IMR-90 (cell line): ENCODE measurements at regions not wholly inside any gene's neighbourhood (a gene's known extent, or its start where the extent isn't known, plus 50 kb on each side); places are given as distances from the start of the nearest gene placed in this dataset.

Experiments
- ATAC-seq: fragments of 200-7000 bp; cut with Tn5 transposase; 2 replicates; pipeline ENCODE4 v1.9.1; 2020; ENCODE audit warnings: low read depth, mild to moderate bottlenecking, moderate library complexity
- BruUV-seq: library from RNA; stranded (reverse); fragments of 400-500 nt; replicated peaks from 2 replicates; lab custom pipeline; 2021; lab: Mats Ljungman, UMichigan
- CTCF ChIA-PET: fragments of 300-600 bp; formaldehyde crosslinking; extraction: SDS; loops from one replicate; lab custom pipeline; 2021; ENCODE audit warnings: antibody characterized with exemption; lab: Yijun Ruan, JAX
- POLR2A ChIA-PET: fragments of 300-600 bp; sonication (Branson Sonifier 250); formaldehyde crosslinking; loops from one replicate; lab custom pipeline; 2022; ENCODE audit warnings: antibody characterized with exemption; ENCODE audit not compliant: unreplicated experiment; lab: Charles Lee
- DNase-seq: peaks from one replicate; pipeline ENCODE4 v3.0.0; 2013
- H2AFZ ChIP-seq: replicated peaks from 2 replicates; pipeline ENCODE3; 2013; ENCODE audit warnings: low read length, mild to moderate bottlenecking; ENCODE audit not compliant: poor library complexity
- H2AK5ac ChIP-seq: 2 replicates; pipeline ENCODE4 v1.6.1; 2013; ENCODE audit warnings: low read depth, low read length, inconsistent platforms
- H2AK9ac ChIP-seq: replicated peaks from 2 replicates; pipeline ENCODE3; 2013; ENCODE audit warnings: mild to moderate bottlenecking, low read depth, low read length, moderate library complexity; ENCODE audit not compliant: poor library complexity
- H2BK120ac ChIP-seq: 2 replicates; pipeline ENCODE4 v1.6.1; 2013; ENCODE audit warnings: low read depth, low read length, inconsistent platforms
- H2BK15ac ChIP-seq: 3 replicates; pipeline ENCODE4 v1.6.1; 2013; ENCODE audit warnings: low read depth, low read length, inconsistent platforms
- H2BK20ac ChIP-seq: 2 replicates; pipeline ENCODE4 v1.6.1; 2013; ENCODE audit warnings: low read depth, mild to moderate bottlenecking, inconsistent platforms, low read length, moderate library complexity
- H2BK5ac ChIP-seq: 2 replicates; pipeline ENCODE4 v1.6.1; 2013; ENCODE audit warnings: mild to moderate bottlenecking, low read depth, low read length, inconsistent platforms; ENCODE audit not compliant: poor library complexity, severe bottlenecking
- H3K14ac ChIP-seq: replicated peaks from 2 replicates; pipeline ENCODE4 v1.6.1; 2013; ENCODE audit warnings: low read depth, low read length, inconsistent platforms
- H3K18ac ChIP-seq: 2 replicates; pipeline ENCODE4 v1.6.1; 2013; ENCODE audit warnings: low read depth, low read length, control low read depth
- H3K23ac ChIP-seq: 2 replicates; pipeline ENCODE4 v1.6.1; 2013; ENCODE audit warnings: low read depth, low read length, inconsistent platforms
- H3K27ac ChIP-seq: 2 replicates; pipeline ENCODE4 v1.5.1; 2013; ENCODE audit warnings: mild to moderate bottlenecking, control low read depth, low read length; ENCODE audit not compliant: insufficient read depth
- H3K27me3 ChIP-seq: 2 replicates; pipeline ENCODE4 v1.6.1; 2013; ENCODE audit warnings: low read length; ENCODE audit not compliant: control insufficient read depth, insufficient read depth
- H3K36me3 ChIP-seq: 2 replicates; pipeline ENCODE4 v1.6.1; 2013; ENCODE audit warnings: low read length, mixed read lengths; ENCODE audit not compliant: control insufficient read depth, insufficient read depth
- H3K4ac ChIP-seq: 2 replicates; pipeline ENCODE4 v1.6.1; 2013; ENCODE audit warnings: low read depth, low read length, inconsistent platforms
- H3K4me1 ChIP-seq: 2 replicates; pipeline ENCODE4 v1.6.1; 2013; ENCODE audit warnings: low read length, mixed read lengths; ENCODE audit not compliant: control insufficient read depth, insufficient read depth
- H3K4me2 ChIP-seq: 2 replicates; pipeline ENCODE4 v1.6.1; 2013; ENCODE audit warnings: low read depth, mild to moderate bottlenecking, control low read depth, low read length, moderate library complexity
- H3K4me3 ChIP-seq: 2 replicates; pipeline ENCODE4 v1.5.1; 2013; ENCODE audit warnings: low read depth, mild to moderate bottlenecking, control low read depth, low read length, moderate library complexity; ENCODE audit not compliant: insufficient read depth
- H3K56ac ChIP-seq: 2 replicates; pipeline ENCODE4 v1.6.1; 2013; ENCODE audit warnings: low read length, inconsistent platforms; ENCODE audit not compliant: insufficient read depth; ENCODE audit errors: extremely low read depth
- H3K79me1 ChIP-seq, 2 experiments: 2 replicates each; pipeline ENCODE4 v1.6.1; 2013; ENCODE audit warnings: low read length in 2 of 2, inconsistent platforms in 1 of 2, low read depth in 1 of 2
- H3K9ac ChIP-seq: 2 replicates; pipeline ENCODE4 v1.6.1; 2013; ENCODE audit warnings: low read depth, low read length, control low read depth
- H3K9me1 ChIP-seq: 2 replicates; pipeline ENCODE4 v1.6.1; 2013; ENCODE audit warnings: low read length, inconsistent platforms; ENCODE audit not compliant: insufficient read depth
- H3K9me3 ChIP-seq: 2 replicates; pipeline ENCODE4 v1.6.1; 2013; ENCODE audit warnings: low read length; ENCODE audit not compliant: control insufficient read depth, insufficient read depth
- H4K20me1 ChIP-seq: 2 replicates; pipeline ENCODE4 v1.6.1; 2013; ENCODE audit warnings: low read length, inconsistent platforms; ENCODE audit not compliant: insufficient read depth
- H4K5ac ChIP-seq: 2 replicates; pipeline ENCODE4 v1.6.1; 2013; ENCODE audit warnings: mild to moderate bottlenecking, low read depth, low read length, control low read depth
- H4K8ac ChIP-seq, 2 experiments: 2 replicates each; pipeline ENCODE4 v1.6.1; 2013; ENCODE audit warnings: low read depth in 2 of 2, low read length in 2 of 2, control low read depth in 1 of 2, inconsistent platforms in 1 of 2
- H4K91ac ChIP-seq: 2 replicates; pipeline ENCODE4 v1.6.1; 2013; ENCODE audit warnings: low read depth, low read length, inconsistent platforms; ENCODE audit not compliant: insufficient read depth
- BHLHE40 ChIP-seq: fragments of 150-350 bp; IDR thresholded peaks from 2 replicates; pipeline ENCODE4 v1.6.1; 2016; ENCODE audit warnings: mild to moderate bottlenecking, low read depth, low read length
- CEBPB ChIP-seq: IDR thresholded peaks from 2 replicates; pipeline ENCODE4 v1.6.1; 2012; ENCODE audit warnings: low read depth, low read length, improper control_type of control experiment
- CHD1 ChIP-seq: IDR thresholded peaks from 2 replicates; pipeline ENCODE4 v1.6.1; 2012; ENCODE audit warnings: low read depth, low read length, improper control_type of control experiment
- CTCF ChIP-seq: conservative IDR thresholded peaks from 2 replicates; pipeline ENCODE4 v1.5.1; 2012; ENCODE audit warnings: mild to moderate bottlenecking, low read depth, low read length, improper control_type of control experiment
- ELK1 ChIP-seq: fragments of 150-350 bp; IDR thresholded peaks from 2 replicates; pipeline ENCODE4 v1.6.1; 2016; ENCODE audit warnings: low read depth, mild to moderate bottlenecking, low read length, moderate library complexity, borderline replicate concordance
- FOS ChIP-seq: fragments of 150-350 bp; IDR thresholded peaks from 2 replicates; pipeline ENCODE4 v1.6.1; 2016; ENCODE audit warnings: low read depth, low read length
- MAFK ChIP-seq: IDR thresholded peaks from 2 replicates; pipeline ENCODE4 v1.6.1; 2012; ENCODE audit warnings: low read depth, low read length, improper control_type of control experiment
- MAZ ChIP-seq: IDR thresholded peaks from 2 replicates; pipeline ENCODE4 v1.6.1; 2012; ENCODE audit warnings: low read depth, mild to moderate bottlenecking, low read length, improper control_type of control experiment, moderate library complexity, borderline replicate concordance
- MXI1 ChIP-seq: IDR thresholded peaks from 2 replicates; pipeline ENCODE4 v1.6.1; 2012; ENCODE audit warnings: low read depth, mild to moderate bottlenecking, low read length, moderate library complexity, borderline replicate concordance
- NFE2L2 ChIP-seq: fragments of 150-350 bp; IDR thresholded peaks from 2 replicates; pipeline ENCODE4 v1.6.1; 2016; ENCODE audit warnings: low read depth, mild to moderate bottlenecking, low read length
- POLR2A ChIP-seq: IDR thresholded peaks from 2 replicates; pipeline ENCODE4 v1.6.1; 2012; ENCODE audit warnings: mild to moderate bottlenecking, low read depth, low read length
- RAD21 ChIP-seq: IDR thresholded peaks from 2 replicates; pipeline ENCODE4 v1.6.1; 2012; ENCODE audit warnings: low read length, improper control_type of control experiment
- RCOR1 ChIP-seq: IDR thresholded peaks from 2 replicates; pipeline ENCODE4 v1.6.1; 2012; ENCODE audit warnings: mild to moderate bottlenecking, low read length, improper control_type of control experiment; ENCODE audit not compliant: insufficient replicate concordance
- RFX5 ChIP-seq: IDR thresholded peaks from 2 replicates; pipeline ENCODE4 v1.8.0; 2012; ENCODE audit warnings: low read depth, mild to moderate bottlenecking, low read length, moderate library complexity
- SMC3 ChIP-seq: fragments of 150-350 bp; IDR thresholded peaks from 2 replicates; pipeline ENCODE4 v1.6.1; 2016; ENCODE audit warnings: low read depth, mild to moderate bottlenecking, antibody characterized with exemption, low read length, moderate library complexity
- USF2 ChIP-seq: fragments of 150-350 bp; IDR thresholded peaks from 2 replicates; pipeline ENCODE4 v1.6.1; 2017; ENCODE audit warnings: mild to moderate bottlenecking, antibody characterized with exemption, low read length, low read depth
- WGBS, 2 experiments: methylation state at CpG; one replicate each; pipeline versions ENCODE4 v1.1.5 to v1.1.7; 2013; ENCODE audit warnings: missing lambda C conversion rate in 2 of 2; ENCODE audit not compliant: insufficient read length in 1 of 2; ENCODE audit errors: extremely low coverage in 2 of 2; 5-methylcytosine and 5-hydroxymethylcytosine counted together
- dilution Hi-C: fragments of 300-500 bp; cut with HindIII; formaldehyde crosslinking; loops from one replicate; pipeline ENCODE4 v1.14.3; 2018; ENCODE audit warnings: low sequenced_read_pairs; ENCODE audit not compliant: unreplicated experiment
- in situ Hi-C: fragments of 300-500 bp; cut with MboI; formaldehyde crosslinking; loops from 3 replicates; pipeline ENCODE4 v1.14.3; 2019; ENCODE audit warnings: low sequenced_read_pairs, inconsistent platforms, mixed read lengths
- intact Hi-C: fragments of 100-400 bp; cut with micrococcal nuclease; formaldehyde crosslinking; loops from 2 replicates; pipeline ENCODE4 v1.10.0; 2022

- dilution Hi-C loops (no loop called here), in situ Hi-C loops (no loop called here), intact Hi-C loops (no loop called here)
- Histone ChIP-seq H2BK120ac (no peak overlapping the region), H3K79me1 (no peaks in the 10 kb centered on the region), H4K8ac (no peak overlapping the region), H2AK5ac (no peak overlapping the region), H3K4ac (no peak overlapping the region), H4K91ac (no peak overlapping the region), H4K5ac (no peak overlapping the region), H2BK15ac (no peak overlapping the region), H3K4me3 (no peak overlapping the region), H3K14ac (no peak overlapping the region), H3K36me3 (no peaks in the 10 kb centered on the region), H3K9me3 (no peaks in the 10 kb centered on the region), H2BK5ac (no peak overlapping the region), H3K4me2 (no peak overlapping the region), H3K56ac (no peak overlapping the region), H3K27me3 (peaks cover 2% of the 10 kb centered on the region; the same call in 1 of the 2 replicates), H2AK9ac (no peak overlapping the region), H3K4me1 (no peaks in the 10 kb centered on the region), H3K27ac (no peak overlapping the region), H3K23ac (no peak overlapping the region), H4K20me1 (no peaks in the 10 kb centered on the region), H3K9me1 (no peaks in the 10 kb centered on the region), H2AFZ (no peak overlapping the region), H3K18ac (no peak overlapping the region), H2BK20ac (no peak overlapping the region), H3K9ac (no peak overlapping the region)
- CTCF ChIA-PET = interaction anchor here (1.0 kb wide), 1 partner anchor 535 kb away, joined by 3 read pairs; no protein-coding TSS in a partner anchor
- no TSS peak for BruUV-seq
- DNase-seq (no peak), ATAC-seq (no peak)
- POLR2A ChIA-PET = no interaction called here
- WGBS, 2 experiments = no CpG with 5 or more reads among the region's 1 CpG
- no peak for TF ChIP-seq MAZ
- TF ChIP-seq BHLHE40 = no peak
- TF ChIP-seq MAFK = no peak
- no peak for TF ChIP-seq RCOR1
- no peak for TF ChIP-seq CHD1
- no peak for TF ChIP-seq SMC3
- no peak for TF ChIP-seq FOS
- TF ChIP-seq MXI1 = no peak
- TF ChIP-seq POLR2A = no peak
- no peak for TF ChIP-seq CEBPB
- TF ChIP-seq USF2 = no peak
- TF ChIP-seq NFE2L2 = no peak
- TF ChIP-seq CTCF = no peak
- TF ChIP-seq ELK1 = no peak
- TF ChIP-seq RAD21 = no peak
- no peak for TF ChIP-seq RFX5
Observed at GRCh38 chr9:90137801-90138200, 504.8 kb downstream of the DIRAS2 start.
